ENCODE measurements at regions not wholly inside any gene's neighbourhood (a gene's known extent, or its start where the extent isn't known, plus 50 kb on each side); places are given as distances from the start of the nearest gene placed in this dataset.

DNA sequence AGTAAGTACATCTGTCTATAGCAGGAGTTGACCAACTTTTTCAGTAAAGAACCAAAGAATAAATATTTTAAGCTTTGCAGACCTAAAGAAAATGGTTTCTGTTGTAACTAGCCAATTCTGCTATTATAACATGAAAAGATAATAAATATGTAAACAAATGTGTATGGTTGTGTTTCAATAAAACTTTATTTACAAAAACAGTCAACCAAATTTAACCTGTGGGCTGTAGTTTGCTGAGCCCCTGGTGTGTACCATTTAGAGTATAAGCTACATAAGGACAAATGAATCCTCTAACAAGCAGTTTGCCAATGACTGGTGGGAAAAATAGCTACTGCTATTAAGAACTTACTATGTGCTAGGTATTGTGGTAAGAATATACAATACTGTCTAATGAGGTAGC is 79.4 kb downstream of the MAIP1 start:
- TF ChIP-seq POLR2A (IDR thresholded peaks at IDR 0.05), result no peak
- no peak for TF ChIP-seq CTCF (IDR thresholded peaks at IDR 0.05 in 4 of 5, conservative IDR thresholded peaks at IDR 0.05 in 1 of 5)
- no peak for DNase-seq
- H3K9me3 ChIP-seq, result no peaks in the 10 kb centered on the region
- H3K27me3 ChIP-seq, result no peaks in the 10 kb centered on the region
- no peaks in the 10 kb centered on the region for H3K36me3 ChIP-seq
- no peak for ATAC-seq
- no peak overlapping the region for H3K27ac ChIP-seq
- in situ Hi-C loops (cut with MboI; ENCODE audit: low sequenced_read_pairs in 4 of 4) (no loop called here), intact Hi-C loops (cut with DNase I; ENCODE audit: low total_unique reads) (no loop called here)
- H3K4me3 ChIP-seq, result no peak overlapping the region
- H3K4me1 ChIP-seq, result no peaks in the 10 kb centered on the region

DNA sequence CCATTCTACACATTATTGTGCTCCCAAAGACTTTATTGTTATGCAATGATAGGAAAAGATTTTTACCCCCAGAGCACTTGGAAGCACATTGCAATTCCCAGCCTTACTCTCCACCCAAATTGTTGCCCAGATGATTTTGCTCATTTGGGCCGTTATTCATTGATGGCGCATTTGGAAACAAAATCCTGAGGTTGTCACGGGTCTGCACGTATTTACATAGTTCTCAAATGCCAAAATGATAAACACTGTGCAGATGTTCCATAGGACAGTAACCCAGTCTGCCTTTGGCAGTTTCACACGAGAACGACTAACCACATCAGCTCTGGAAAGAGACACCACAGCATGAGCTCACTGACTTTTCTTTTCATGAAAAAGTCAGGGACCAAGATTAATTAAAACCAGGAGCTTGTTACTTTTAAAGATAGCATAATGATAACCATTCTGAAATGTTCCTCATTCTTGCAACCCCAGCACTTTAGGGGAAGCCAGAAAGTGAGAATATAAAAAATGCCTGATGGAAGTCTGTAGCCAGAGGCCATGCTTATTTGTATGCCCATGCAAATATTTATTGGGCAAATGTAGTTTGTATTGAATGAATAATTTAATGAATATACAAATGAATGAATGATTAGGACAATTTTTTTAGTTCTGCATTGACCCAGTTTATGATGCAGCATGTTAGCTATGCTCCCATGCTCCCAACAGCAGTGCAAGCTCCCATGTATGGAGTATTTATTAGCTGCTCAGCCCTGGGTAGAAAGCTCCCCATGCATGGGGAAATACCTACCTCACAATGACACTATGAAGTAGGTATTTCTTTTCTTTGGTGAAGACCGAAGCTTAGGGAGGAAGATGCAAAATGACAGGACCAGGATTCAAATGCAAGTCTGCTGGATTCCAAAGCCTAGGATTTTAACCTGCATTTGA is 84.6 kb downstream of the MAIP1 start:
- no peaks in the 10 kb centered on the region for H3K9me3 ChIP-seq
- H3K36me3 ChIP-seq, result no peaks in the 10 kb centered on the region
- no peak for DNase-seq
- no peak overlapping the region for H3K4me3 ChIP-seq
- TF ChIP-seq POLR2A (IDR thresholded peaks at IDR 0.05) (no peak), CTCF (IDR thresholded peaks at IDR 0.05 in 4 of 5, conservative IDR thresholded peaks at IDR 0.05 in 1 of 5) (no peak)
- intact Hi-C loops (cut with DNase I; ENCODE audit: low total_unique reads), result no loop called here
- in situ Hi-C loops (cut with MboI; ENCODE audit: low sequenced_read_pairs in 4 of 4), result no loop called here
- no peaks in the 10 kb centered on the region for H3K27me3 ChIP-seq
- H3K27ac ChIP-seq, result no peak overlapping the region
- no peak for ATAC-seq
- H3K4me1 ChIP-seq, result no peaks in the 10 kb centered on the region

DNA sequence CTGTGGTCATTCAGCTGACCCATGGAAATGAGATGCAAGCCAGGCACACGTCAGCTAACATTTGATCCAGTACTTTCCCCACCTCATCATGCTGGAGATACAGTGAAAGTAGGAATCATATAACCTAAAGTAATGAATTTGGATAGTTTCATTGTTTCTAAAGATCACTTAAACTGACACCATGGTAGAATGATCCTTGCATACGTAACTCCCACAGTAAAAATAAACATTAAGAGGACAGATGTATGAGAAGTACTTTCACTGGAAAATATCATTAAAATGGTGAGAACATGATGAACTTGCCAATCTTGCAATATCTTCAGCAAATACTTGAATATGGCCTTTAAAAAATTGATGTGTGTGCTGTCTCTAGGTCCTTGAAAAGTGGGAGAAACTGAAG is 85.4 kb downstream of the MAIP1 start:
- intact Hi-C loops (cut with DNase I; ENCODE audit: low total_unique reads), result no loop called here
- no peaks in the 10 kb centered on the region for H3K9me3 ChIP-seq
- H3K27me3 ChIP-seq, result no peaks in the 10 kb centered on the region
- no peak for ATAC-seq
- no peaks in the 10 kb centered on the region for H3K36me3 ChIP-seq
- in situ Hi-C loops (cut with MboI; ENCODE audit: low sequenced_read_pairs in 4 of 4), result no loop called here
- TF ChIP-seq CTCF (IDR thresholded peaks at IDR 0.05 in 4 of 5, conservative IDR thresholded peaks at IDR 0.05 in 1 of 5) (no peak), POLR2A (IDR thresholded peaks at IDR 0.05) (no peak)
- H3K4me3 ChIP-seq, result no peak overlapping the region
- no peak for DNase-seq
- no peaks in the 10 kb centered on the region for H3K4me1 ChIP-seq
- H3K27ac ChIP-seq, result no peak overlapping the region

GRCh38 chr2:200041639-200042038 is 86.3 kb downstream of the MAIP1 start:
- DNase-seq, result no peak
- Histone ChIP-seq H3K36me3 (no peaks in the 10 kb centered on the region), H3K27me3 (no peaks in the 10 kb centered on the region), H3K4me1 (no peaks in the 10 kb centered on the region), H3K9me3 (no peaks in the 10 kb centered on the region), H3K27ac (no peak overlapping the region), H3K4me3 (no peak overlapping the region)
- ATAC-seq, result no peak
- intact Hi-C loops (cut with DNase I; ENCODE audit: low total_unique reads) (no loop called here), in situ Hi-C loops (cut with MboI; ENCODE audit: low sequenced_read_pairs in 4 of 4) (no loop called here)
- no peak for TF ChIP-seq POLR2A (IDR thresholded peaks at IDR 0.05)
- TF ChIP-seq CTCF (IDR thresholded peaks at IDR 0.05 in 4 of 5, conservative IDR thresholded peaks at IDR 0.05 in 1 of 5), result no peak
